Esophagus (tissue), 2 donors: ENCODE measurements at regions not wholly inside any gene's neighbourhood (a gene's known extent, or its start where the extent isn't known, plus 50 kb on each side); places are given as distances from the start of the nearest gene placed in this dataset.

ENCODE experiments used
- H3K27ac ChIP-seq, 2 donors: one replicate each; pipeline ENCODE4 v1.5.1; 2013; ENCODE audit warnings: low read depth in 2 of 2, mild to moderate bottlenecking in 2 of 2, inconsistent platforms in 1 of 2, low read length in 1 of 2, moderate library complexity in 1 of 2
- H3K27me3 ChIP-seq, 2 donors: one replicate each; pipeline ENCODE4 v1.6.1; 2013; ENCODE audit warnings: low read length in 2 of 2, control low read depth in 1 of 2, mild to moderate bottlenecking in 1 of 2; ENCODE audit not compliant: insufficient read depth in 2 of 2, control insufficient read depth in 1 of 2
- H3K36me3 ChIP-seq, 2 donors: one replicate each; pipeline ENCODE4 v1.6.1; 2013; ENCODE audit warnings: low read length in 1 of 2; ENCODE audit not compliant: control insufficient read depth in 2 of 2, insufficient read depth in 2 of 2
- H3K4me1 ChIP-seq, 2 donors: one replicate each; pipeline ENCODE4 v1.6.1; 2013; ENCODE audit warnings: low read length in 1 of 2; ENCODE audit not compliant: control insufficient read depth in 2 of 2, insufficient read depth in 2 of 2
- H3K4me3 ChIP-seq, 2 donors: one replicate each; pipeline ENCODE4 v1.5.1; 2013; ENCODE audit warnings: low read length in 2 of 2, mild to moderate bottlenecking in 2 of 2, low read depth in 1 of 2, moderate library complexity in 1 of 2
- H3K9me3 ChIP-seq, 2 donors: one replicate each; pipeline ENCODE4 v1.6.1; 2013; ENCODE audit warnings: mild to moderate bottlenecking in 2 of 2, low read depth in 1 of 2, low read length in 1 of 2, moderate library complexity in 1 of 2; ENCODE audit not compliant: control insufficient read depth in 2 of 2, insufficient read depth in 1 of 2
- WGBS, 2 donors: extraction: QIAGEN DNeasy Blood & Tissue Kit; methylation state at CpG; one replicate each; pipeline ENCODE4 v1.1.7; 2013; 5-methylcytosine and 5-hydroxymethylcytosine counted together
- donor health status: healthy with polysubstance abuse.
- donor health status: Bipolar disorder and iron deficiency.

DNA sequence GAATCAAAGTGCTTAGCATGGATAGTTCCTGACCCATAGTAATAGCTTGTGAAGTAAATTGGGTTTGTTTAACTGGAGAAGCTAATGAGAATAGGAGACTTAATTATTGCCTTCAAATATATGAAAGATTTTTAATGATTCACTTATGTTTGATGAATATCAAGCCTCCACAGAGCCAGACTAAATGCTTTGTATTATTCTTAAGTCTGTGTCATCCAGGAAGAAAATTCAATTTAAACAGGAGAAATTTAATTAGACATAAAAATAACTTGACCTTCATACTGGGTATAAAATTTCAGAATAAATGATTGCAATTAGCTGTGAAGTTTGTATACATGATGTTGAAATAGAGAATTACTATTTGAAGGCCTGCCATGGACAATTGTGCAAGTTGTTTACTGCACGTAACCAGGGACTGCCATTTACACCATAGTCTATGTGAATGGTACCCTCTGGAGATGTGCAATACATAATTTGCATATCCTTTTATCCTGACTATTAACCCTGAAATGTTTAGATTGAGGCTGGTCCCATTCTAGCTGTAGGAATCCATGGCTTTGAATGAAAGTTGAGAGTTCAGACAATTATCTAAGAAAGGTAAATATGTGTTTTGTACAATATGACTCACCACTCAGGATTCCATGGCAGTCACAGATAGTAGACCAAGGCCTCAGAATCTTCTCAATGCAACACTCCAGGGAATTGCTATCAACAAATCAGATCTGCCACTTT is 133.5 kb upstream of the IL12B start:
- WGBS, 2 donors = 65 to 77% methylated on average over 1 of the region's 1 CpG
- no peak overlapping the region for H3K27ac ChIP-seq
- peaks cover 0 to 2% of the 10 kb centered on the region in 2 donors for H3K4me1 ChIP-seq
- H3K27me3 ChIP-seq = no peaks in the 10 kb centered on the region
- H3K36me3 ChIP-seq = no peaks in the 10 kb centered on the region
- H3K4me3 ChIP-seq = no peak overlapping the region
- no peaks in the 10 kb centered on the region for H3K9me3 ChIP-seq

DNA sequence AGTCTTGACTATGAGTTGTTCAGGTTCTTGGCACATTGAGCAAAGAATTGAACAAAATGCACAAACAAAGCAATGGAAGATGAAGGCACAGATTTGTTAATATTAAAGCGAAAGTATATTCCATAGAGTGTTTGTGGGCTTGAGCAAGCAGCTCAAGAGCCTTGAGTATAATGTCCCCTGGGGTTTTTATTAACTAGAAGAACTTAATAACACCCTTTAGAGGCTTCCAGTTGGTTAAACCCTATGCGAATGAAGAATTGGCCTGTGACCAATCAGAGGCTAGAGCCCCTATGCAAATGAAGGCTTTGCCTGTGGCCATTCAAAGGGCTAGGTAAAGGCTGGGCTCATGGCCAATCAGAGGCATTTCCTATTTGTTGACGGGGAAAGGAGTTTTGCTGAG is 135.3 kb upstream of the IL12B start:
- no peaks in the 10 kb centered on the region for H3K36me3 ChIP-seq
- no peaks in the 10 kb centered on the region for H3K27me3 ChIP-seq
- no peak overlapping the region for H3K4me3 ChIP-seq
- no peaks in the 10 kb centered on the region for H3K4me1 ChIP-seq
- 86 to 94% methylated on average over 3 of the region's 3 CpGs for WGBS, 2 donors
- no peak overlapping the region for H3K27ac ChIP-seq
- no peaks in the 10 kb centered on the region for H3K9me3 ChIP-seq

DNA sequence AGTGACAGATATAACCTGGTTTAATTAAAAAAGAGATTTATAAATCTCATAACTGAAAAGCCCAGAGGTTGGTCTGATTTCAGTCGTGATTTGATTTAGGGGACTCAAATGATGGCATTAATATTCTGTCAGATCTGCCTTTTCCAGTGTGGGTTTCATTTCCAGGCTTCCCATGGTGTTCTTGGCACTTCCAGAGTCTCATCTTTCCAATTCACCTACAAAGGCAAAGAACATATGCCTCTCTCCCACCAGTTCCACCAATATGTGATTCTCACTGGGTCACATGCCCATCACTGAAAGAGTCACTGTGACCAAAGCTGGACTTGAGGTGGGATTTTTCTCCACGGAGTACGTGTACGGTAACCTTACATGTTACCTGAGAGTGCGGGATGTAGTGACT is 137.4 kb upstream of the IL12B start:
- Histone ChIP-seq H3K4me1 (no peaks in the 10 kb centered on the region), H3K27me3 (no peaks in the 10 kb centered on the region), H3K36me3 (no peaks in the 10 kb centered on the region), H3K9me3 (no peaks in the 10 kb centered on the region), H3K27ac (no peak overlapping the region), H3K4me3 (no peak overlapping the region)
- WGBS, 2 donors = 90 to 96% methylated on average over 5 of the region's 5 CpGs

DNA sequence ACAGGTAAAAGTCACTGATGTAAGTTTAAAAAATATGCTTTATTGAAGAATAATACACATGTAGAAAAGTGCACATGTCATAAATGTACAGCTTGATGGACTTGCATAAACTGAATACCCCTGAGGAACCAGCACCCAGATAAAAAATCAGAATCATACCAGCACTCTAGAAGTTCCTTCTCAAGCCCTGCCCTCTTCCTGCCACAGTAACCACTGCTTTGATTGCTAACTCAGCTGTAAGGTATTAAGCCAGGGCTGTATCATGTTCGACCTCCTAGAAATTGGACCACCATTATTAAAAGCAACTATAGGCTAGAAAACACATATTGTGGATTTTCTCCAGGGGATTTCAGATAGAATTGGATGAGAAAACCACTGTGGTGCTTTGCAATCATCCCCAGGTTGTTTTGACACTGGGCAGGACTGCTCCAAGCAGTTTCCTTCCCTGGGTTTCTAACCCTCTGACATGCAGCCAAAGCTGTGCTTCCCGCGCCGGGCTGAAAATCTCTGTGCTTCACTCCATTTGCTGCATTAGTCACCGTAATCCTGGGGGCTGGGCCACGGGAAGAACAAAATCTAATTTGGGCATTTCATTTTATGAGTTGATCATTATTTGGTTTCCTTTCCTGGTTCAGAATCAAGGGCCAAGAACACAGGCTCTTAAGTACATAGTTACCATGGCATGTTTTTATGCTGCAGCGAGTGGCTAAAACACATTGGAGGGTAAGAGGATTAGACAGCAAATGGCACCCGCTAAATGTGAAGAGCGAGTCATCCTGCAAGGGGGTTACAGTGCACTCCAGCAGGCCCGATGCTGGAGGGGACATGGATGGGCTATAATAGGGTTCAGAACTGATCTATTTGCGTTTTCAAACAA is 139.4 kb upstream of the IL12B start:
- Histone ChIP-seq H3K4me3 (no peak overlapping the region), H3K4me1 (no peaks in the 10 kb centered on the region), H3K9me3 (no peaks in the 10 kb centered on the region), H3K36me3 (no peaks in the 10 kb centered on the region), H3K27ac (no peak overlapping the region), H3K27me3 (no peaks in the 10 kb centered on the region)
- 65 to 70% methylated on average over 11 of the region's 11 CpGs for WGBS, 2 donors

DNA sequence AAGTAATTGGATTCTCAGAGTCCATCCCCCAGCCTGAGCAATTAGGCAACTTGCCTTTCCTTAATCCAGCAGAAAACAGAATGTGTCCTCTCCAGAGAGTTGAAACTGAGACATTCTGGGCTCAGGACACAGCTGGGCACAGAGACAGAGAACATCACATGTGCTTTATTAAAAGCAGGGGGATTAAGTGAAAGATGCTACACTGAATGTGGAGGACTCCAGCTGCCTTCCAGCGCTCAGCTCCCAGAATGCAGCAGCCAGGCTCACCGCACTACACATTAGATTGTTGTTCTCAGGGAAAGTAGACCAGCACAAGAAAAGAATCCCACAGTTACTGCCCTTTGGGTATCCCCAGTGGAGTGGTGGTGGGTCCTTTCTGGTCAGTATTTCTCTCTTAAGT is 141.6 kb upstream of the IL12B start:
- H3K4me3 ChIP-seq = no peak overlapping the region
- H3K27me3 ChIP-seq = no peaks in the 10 kb centered on the region
- H3K4me1 ChIP-seq = no peaks in the 10 kb centered on the region
- H3K9me3 ChIP-seq = peaks cover 0 to 3% of the 10 kb centered on the region in 2 donors
- H3K27ac ChIP-seq = peak overlapping the region in 1 of 2 donors; percentile 9
- H3K36me3 ChIP-seq = no peaks in the 10 kb centered on the region
- 68 to 75% methylated on average over 2 of the region's 2 CpGs for WGBS, 2 donors

DNA sequence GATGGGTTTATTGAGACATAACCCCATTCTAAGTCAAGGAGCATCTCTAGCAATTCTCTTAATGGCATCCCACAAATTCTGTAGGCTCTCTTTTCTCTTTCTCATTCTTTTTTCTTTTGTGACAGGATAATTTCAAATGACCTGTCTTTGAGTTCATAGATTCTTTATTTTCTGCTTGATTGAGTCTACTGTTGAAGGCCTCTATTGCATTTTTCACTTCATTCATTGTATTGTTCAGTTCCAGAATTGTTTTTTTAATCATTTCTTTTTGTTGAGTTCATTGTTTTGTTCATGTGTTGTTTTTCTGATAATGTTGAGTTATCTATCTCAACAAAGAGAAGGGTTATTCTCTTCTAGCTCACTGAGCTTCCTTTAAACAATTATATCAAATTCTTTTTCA is 144.7 kb upstream of the IL12B start:
- no peaks in the 10 kb centered on the region for H3K27me3 ChIP-seq
- H3K27ac ChIP-seq = no peak overlapping the region
- no peak overlapping the region for H3K4me3 ChIP-seq

DNA sequence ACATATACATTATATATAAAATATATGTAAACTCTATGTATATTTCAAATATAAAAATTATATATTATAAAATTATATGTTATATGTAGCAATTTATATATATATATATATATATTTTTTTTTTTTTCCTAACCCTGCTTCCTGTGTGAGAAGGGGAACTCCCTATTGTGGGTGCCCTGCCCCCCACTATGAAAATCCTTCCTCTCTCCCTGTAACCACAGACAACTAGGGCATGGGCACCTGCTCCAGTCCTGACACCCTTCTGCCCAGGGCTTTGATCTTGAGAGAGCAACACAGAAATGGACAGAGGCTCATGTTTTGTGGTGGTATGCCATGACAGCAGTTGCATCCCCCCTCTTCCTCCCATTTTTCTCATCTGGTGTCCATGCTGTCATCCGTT is 148.7 kb upstream of the IL12B start:
- no peaks in the 10 kb centered on the region for H3K27me3 ChIP-seq
- 75 to 85% methylated on average over 1 of the region's 1 CpG for WGBS, 2 donors
- peaks cover 0 to 3% of the 10 kb centered on the region in 2 donors for H3K9me3 ChIP-seq
- H3K36me3 ChIP-seq = no peaks in the 10 kb centered on the region
- H3K27ac ChIP-seq = no peak overlapping the region
- no peak overlapping the region for H3K4me3 ChIP-seq
- no peaks in the 10 kb centered on the region for H3K4me1 ChIP-seq

More for the DNA sequence above, 144.7 kb upstream of the IL12B start:
- Histone ChIP-seq H3K36me3 (no peaks in the 10 kb centered on the region), H3K4me1 (no peaks in the 10 kb centered on the region), H3K9me3 (peaks cover 0 to 3% of the 10 kb centered on the region in 2 donors)

DNA sequence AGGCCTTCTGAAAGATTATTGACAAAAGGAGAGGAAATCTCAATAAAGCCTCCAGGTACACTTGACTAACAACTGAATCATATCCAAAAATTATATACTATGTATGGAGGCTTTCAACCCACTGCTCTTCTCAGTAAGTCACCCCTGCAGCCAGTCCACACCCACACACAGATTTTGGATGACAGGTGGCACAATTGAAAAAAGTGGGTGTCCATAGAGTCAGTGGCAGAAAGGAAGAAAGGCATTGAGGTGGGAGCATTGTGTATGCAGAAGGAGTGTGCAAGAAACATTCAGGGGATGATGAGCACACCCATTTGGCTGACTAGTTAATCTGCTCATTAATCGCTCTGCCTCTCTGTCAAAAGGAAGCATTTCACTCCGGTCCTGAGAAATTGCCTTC is 150.6 kb upstream of the IL12B start:
- Histone ChIP-seq H3K4me3 (no peak overlapping the region), H3K36me3 (no peaks in the 10 kb centered on the region), H3K9me3 (no peaks in the 10 kb centered on the region), H3K4me1 (no peaks in the 10 kb centered on the region), H3K27ac (no peak overlapping the region), H3K27me3 (no peaks in the 10 kb centered on the region)
- 86 to 88% methylated on average over 2 of the region's 2 CpGs for WGBS, 2 donors

DNA sequence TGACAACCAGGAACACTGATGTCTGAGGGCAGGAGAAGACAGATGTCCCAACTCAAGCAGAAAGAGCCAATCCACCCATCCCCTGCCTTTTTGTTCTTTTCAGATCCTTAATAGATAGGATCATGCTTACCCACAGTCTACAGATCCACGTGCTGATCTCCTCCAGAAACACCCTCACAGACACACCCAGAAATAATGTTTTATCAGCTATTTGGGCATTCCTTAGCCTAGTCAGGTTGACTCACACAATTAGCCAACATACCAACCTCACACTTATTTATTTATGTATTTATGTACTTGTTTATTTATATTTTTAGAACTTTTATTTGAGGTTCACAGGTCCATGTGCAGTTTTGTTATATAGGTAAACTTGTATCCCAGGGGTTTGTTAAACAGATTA is 151.5 kb upstream of the IL12B start:
- Histone ChIP-seq H3K4me1 (no peaks in the 10 kb centered on the region), H3K9me3 (no peaks in the 10 kb centered on the region), H3K4me3 (no peak overlapping the region), H3K27me3 (no peaks in the 10 kb centered on the region), H3K27ac (no peak overlapping the region), H3K36me3 (no peaks in the 10 kb centered on the region)
- WGBS, 2 donors = 69 to 70% methylated on average over 1 of the region's 1 CpG
